NOMO-1 treated with dmso at 0.1 percent for 144 hours (cell line): ENCODE measurements at regions not wholly inside any gene's neighbourhood (a gene's known extent, or its start where the extent isn't known, plus 50 kb on each side); places are given as distances from the start of the nearest gene placed in this dataset.
"Not testable (repeated sequence)": the region's sequence is repeated elsewhere in the genome, so short reads cannot be mapped to it uniquely, and the experiment has no call there.

ENCODE experiments used
- DNase-seq: peaks from one replicate; lab custom pipeline; 2025; ENCODE audit not compliant: unreplicated experiment; lab: John Stamatoyannopoulos, UW

DNA sequence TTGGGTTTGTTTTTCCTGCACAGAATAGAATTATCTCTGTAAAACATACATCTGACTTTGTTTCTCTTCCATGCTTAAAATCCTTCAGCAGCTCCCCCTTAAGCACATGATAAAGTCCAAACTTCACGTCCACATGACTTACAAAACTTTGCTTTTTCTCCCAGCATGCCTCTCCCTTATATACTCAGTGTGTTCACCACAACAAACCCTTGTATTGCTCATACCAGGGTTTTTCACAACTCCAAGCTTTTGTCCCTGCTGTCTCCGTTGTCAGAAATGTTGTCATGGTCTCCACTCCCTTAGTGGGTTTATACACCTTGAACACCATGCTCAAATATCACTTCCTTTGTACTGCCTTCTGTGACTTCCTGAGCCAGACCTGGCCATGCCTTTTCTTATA is 91.1 kb upstream of the MITF start:
- DNase-seq = no peak

DNA sequence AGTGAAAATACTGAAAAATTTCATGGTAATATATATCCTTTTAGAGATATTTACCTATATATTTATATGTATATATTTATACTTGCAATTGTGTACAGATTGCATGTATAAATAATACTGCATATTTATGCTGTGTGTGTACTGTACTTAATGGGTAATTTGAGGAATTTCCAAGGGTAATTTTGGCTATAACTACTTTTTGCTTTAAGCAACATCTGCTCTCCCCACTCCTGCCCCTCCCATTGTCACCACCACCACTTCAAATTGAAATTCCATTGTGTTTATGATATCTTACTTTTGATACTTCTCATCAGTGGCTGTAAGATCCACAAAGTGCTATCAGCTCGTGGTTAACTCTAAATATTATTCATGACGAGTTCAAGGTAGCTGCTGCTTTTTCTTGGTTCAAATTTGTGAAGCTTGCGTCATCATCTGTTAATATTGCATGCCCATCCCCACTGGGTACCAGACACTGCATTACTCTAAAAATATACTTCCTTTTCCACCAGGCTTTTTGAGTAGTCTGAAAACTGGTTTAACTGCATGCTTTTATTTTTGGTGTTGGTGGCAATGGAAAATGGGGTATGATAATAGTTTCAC is 91.7 kb upstream of the MITF start:
- DNase-seq = peak; percentile 33

DNA sequence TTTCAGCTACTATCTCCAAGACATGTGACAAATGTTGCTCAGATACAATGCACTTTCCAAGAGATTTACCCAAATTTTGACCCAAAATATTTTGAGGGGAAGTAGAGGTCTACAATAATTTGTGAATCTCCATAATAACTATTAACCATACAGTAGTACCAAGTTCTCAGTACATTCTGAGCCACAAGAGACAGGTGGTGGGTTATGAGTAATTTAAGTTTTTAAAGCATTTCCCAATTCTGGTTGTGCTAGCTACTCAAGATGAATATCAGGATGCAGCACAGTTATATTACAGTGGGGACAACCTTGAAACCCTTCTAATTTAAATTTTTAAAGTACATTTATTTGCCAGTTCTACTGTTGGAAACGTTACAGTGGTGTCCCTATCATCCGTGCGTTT is 92.2 kb upstream of the MITF start:
- no peak for DNase-seq

DNA sequence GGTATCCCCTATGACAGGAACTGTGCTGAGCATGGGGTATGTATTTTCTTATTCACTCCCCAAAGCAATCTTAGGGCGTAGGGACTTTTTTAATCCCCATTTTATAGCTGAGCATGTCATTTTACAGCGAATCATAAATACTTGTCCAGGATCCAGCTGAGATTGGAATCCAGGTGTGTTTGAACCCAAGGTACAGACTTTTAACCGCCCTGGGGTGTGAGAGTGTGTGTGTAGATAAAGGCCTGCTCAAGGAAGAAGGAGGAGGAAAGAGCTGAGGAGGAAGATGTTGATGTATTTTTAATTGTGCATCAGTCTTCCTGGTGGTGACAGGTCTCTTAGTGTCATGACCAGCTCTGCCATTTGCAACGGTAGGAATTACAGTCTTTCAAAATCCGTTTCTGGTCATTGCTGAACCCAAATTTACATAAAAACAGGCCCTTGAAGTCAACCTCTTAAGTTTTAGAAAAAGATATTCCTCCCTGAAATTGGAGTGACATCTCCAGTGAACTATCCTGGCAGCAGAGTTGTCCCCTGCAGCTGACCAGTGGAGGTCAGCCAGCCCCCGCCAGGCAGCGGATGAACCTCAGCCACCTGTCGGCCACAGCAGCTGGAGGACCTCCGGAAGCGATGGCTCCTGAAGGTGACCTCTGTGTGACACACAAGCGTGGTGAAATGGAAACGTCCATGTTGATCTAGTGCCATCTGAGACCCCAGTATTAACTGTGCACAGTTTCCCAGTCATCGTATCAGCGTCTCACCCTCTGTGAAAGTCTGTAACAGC is 92.8 kb upstream of the MITF start:
- DNase-seq = no peak

DNA sequence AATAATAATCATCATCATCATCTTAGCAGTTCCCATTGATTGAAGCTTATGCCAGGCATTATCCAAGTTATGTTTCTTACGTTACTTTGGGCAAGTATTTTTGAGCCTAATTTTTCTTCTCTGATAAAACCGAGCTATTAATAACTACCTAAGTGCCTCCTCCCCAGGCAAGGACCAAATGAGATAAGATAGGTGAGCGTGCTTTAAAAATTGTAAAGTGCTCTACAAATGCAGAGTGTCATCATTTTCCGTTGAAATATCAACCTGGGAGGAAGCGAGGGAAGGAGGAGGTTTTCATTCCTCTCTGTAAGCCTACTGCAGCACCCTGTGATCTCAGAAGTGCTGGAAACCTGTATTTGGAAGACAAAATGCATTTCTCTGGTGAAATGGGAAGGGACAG is 96.7 kb upstream of the MITF start:
- no peak for DNase-seq

DNA sequence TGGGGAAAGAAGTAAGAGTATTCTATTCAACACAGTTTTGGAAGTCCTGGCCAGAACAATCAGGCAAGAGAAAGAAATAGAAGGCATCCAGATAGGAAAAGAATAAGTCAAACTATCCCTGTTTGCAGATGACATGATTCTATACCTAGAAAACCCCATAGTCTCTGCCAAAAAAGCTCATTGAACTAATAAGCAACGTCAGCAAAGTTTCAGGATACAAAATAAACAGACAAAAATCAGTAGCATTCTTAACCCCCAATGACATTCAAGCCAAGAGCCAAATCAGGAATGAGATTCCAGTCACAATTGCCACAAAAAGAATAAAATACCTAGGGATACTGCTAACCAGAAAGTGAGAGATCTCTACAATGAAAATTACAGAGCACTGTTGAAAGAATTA is 99.4 kb upstream of the MITF start:
- DNase-seq = no peak

DNA sequence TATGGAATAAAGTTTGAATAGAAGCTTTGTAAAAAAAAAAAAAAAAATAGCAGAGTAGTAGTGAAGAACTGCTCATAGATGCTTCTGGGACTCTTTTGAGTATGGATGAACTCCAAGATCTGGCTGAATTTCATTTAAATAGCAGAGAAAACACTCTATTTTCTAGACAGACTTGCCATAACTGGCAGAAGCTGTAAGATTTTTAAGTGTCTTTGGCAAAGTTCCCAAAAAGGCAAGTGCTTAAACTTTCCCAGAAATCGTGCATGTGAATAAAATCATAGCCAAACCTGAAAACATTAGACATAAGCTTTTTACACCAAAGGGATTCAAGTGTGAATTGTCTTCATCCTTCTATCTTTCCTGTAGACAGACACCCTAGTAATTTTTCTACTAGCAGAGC is 110.3 kb upstream of the MITF start:
- no peak for DNase-seq

DNA sequence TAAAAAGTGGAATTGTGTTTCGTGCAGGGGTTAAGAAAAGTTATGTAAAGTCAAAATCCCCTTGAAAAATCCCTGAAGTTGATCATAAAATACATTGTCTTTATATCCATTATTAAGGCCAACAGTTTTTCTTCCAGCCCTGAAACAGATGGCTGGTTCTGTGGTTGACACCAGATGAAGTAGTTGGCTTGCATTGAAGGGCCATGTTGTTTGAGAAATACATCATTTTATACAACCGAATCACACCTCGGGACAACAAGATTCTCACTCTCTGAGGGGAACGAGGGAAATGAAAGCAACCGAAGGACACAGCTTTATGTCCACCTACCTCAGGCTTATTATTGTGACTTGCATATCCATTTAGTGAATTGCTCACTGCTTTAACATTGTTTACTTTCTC is 126.0 kb upstream of the MITF start:
- no peak for DNase-seq

DNA sequence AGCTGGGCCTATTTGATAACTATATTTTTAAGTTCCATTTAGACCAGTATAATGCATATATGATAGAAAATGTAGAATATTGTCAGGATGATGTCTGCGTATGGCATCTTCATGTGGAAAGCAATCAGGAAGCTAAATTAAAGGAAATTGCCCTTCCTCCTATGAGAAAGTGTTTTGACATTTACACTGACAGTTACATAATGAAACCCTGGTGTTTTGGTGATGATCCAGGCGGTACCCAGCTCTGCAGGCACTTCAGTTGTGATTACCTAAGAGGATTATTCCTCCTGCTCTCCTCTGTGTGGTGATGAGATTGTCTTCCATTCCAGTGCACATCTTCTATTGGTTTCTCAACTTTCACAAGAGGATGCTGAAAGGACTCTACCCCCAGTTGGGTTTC is 126.5 kb upstream of the MITF start:
- no peak for DNase-seq

DNA sequence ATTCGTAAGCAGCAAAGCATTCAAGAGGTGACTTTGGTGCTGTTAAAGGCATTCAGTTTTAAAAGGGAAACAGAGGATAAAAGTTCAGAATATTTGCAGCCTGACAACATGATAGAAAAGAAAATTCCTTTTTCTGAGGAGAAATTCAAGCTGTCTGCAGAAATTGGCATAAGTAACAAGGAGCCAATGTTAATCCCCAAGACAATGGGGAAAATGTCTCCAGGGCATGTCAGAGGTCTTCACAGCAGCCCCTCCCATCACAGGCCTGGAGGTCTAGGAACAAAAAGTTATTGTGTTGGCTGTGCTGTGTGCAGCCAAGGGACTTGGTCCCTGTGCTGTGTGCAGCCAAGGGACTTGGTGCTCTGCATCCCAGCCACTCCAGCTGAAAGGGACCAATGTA is 129.7 kb upstream of the MITF start:
- DNase-seq = not testable (repeated sequence)

DNA sequence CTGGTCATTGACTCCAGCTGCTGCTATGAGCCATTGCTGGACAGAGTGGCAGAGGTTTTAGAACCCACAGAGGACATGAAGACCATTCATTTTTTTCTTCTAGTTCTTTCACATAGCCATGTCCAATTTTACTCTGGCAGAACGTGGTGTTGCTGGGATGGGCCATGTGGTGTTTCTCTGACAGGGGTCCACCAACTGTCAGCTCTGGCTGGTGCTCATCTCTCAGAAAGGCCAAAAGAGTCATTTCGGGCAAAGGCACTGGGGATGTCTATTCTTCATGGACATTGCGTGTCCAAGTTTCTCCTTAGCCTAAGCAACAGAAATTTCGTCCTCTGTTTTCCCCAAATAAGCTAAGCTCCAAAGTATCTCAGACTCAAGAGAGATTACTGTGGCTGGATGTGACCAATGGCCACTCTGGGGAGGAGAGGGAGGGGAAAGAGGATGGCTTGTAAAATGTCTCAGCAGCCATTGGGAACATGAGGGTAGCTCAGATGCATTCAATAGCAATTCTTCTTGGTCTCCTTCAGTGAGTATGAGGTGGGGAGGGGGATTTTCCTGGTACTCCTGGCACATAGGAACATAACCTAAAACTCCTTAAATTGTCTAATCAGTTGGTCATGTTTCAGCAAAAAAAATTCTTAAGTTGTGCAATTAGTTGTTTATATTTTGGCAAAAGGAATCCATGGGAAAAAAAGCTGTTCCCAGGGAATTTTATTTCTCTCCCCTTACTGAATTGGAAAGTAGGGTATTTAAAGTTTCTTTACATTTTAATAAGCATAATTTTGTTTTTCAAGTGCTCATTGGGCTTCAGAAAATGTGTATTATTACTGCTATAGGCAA is 131.6 kb upstream of the MITF start:
- DNase-seq = no peak

DNA sequence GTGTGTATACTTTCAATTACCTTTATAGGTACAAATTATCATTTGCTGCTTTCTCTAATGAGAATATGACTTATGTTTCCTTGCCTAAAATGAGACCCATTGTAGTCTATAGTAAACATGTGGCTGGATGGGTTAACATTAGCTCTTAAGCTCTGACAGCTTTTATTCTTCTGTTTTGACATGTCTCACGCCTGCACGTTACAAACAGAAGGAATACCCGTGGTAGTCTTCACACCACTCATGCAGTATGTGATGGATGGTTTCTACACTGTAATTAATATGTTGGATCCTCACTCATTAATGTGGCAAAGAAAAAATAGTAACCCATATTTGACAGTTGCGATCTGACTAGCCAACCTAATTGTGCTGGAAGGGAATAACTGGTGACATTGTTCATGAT is 133.4 kb upstream of the MITF start:
- no peak for DNase-seq

DNA sequence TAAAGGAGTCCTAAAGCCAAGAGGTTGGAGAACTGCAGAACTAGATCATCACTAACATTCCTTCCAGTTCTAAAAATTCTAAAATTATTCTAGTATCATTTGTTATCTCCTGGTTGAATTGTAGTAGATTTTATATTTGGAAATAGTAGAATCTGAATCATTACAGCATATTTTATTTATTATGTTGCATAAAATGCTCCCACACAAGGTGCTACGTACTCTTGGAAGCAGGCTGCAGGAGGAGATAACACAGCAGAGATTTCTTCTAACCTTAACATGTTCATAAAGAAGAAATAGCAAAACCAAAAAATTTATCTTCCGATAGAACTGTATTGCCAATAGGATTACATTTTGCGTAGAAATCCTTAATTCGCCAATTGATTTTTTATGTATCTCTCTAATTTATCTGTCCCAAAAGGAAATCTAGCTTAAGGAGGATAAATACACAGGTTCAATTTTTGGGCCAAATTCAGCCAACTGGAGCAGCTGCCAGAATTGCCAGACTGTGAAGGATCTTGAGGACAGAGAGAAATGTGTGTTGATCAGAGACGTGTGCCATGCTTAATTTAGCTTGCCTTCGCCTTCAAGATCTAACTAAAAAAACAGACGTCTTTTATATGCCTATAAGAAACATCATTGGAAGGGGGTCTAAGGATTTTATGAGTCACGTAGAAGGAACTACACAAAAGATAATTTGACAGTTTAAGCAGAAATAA is 134.4 kb upstream of the MITF start:
- DNase-seq = no peak

DNA sequence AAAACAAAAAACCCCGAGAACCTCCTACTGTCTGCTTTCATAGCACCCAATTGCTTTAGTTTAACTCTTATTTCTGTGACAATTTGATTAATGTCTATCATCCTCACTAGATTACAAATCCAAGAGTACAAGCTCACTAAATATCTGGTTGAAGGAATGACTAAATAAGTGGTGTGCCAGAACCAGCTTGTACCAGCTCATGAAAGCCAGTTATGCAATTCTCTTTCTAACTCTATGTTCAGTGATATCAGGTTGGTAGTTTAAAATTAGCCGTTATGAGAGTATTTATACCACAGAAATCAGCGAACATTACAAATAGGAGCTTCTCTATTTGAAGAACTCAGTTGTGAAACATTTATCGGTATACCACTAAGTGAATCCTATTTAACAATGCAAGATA is 137.2 kb upstream of the MITF start:
- DNase-seq = no peak

DNA sequence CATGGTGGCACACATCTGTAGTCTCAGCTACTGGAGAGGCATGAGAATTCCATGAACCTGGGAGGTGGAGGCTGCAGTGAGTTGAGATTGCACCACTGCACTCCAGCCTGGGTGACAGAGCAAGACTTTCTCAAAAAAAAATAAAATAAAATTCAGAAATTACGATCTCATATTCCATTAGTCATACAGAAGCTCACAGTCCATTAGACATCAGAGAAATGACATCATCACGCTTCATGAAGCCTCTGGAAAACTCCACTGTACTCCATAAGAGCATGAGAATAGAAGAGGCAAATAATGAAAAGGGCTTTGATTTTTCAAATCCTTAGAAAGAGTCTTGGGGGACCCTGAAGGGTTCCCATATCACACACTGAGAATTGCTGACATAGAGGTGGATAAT is 145.0 kb upstream of the MITF start:
- DNase-seq = no peak

DNA sequence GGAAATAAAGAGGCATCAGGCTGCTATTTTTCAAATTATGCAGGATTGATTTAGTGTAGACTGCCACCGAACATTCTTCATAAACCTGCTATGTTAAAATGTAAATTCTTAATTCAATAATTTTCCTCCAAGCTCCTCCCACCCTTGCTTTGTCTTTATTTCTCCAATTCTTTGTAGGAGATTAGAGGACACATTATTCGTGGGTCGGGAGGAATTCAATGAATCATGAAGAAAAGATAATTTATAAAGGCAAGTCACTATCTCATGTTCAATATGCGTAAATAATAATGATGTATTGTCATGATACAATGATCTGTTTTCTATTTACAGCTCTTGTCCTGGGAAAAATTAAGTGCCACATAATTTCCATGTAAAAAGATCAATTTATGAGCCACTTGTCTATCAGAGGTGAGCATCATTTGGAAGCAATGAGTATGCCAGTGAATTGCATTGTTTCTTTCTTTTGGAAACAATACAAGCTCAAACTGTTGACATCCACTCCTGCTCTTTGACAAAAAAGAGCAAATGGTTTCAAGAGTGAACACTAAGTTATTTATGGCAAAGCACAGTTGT is 148.0 kb upstream of the MITF start:
- no peak for DNase-seq

DNA sequence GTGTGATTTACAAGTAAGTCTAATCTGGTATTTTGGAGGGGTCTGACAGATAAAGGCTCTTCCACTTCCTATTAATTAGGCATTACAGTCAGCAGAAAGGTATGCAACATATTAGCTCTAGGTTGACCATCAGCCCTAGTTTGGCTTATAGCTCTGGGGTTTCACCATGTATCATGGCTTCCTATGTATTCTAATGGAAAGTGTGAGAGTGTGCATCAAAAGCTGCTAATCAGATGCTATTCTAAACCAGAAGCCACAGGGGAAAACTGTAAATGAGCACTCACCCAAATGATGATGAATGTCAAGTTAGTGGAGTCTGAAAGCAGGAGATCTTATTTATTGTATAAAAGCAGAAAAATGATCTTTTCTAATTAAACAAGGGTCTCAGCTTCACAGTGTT is 149.2 kb upstream of the MITF start:
- no peak for DNase-seq

DNA sequence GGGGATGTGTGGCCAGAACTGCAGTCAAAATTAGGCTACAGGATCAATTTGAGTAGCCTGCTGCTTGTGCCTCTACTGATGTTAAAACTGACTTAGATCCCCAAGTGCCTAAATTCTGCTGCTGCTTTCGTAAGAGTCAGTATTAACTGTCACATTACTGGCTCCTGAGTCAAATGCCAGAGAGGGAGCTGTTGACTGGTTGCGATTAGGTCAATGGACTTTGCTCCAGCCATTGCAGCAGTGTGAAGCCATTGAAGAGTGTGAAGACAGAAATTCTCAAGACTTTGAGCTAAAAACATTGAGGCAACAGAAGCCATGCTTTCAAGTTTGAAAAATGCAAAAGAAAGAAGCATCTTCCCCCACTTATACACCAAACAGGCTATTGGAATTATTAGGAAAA is 151.1 kb upstream of the MITF start:
- no peak for DNase-seq

DNA sequence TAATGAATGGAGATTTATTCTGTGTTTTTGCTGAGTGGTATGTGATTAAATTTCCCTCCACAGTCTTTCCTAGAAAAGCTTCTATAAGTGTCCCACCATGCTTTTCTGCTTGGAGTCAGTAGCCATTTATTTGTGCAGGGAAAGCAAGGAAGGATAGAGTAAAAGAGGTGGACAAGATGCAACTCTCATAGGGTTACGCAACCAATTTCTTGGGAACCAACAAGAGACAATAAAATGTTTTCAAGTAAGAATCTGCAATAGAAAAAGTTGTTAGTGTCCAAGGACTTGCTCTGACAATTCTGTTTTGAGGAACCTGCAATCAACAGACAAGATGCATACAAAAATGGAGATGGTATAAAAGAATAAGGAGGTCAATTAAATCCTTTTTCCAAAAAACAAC is 153.8 kb upstream of the MITF start:
- DNase-seq = no peak

DNA sequence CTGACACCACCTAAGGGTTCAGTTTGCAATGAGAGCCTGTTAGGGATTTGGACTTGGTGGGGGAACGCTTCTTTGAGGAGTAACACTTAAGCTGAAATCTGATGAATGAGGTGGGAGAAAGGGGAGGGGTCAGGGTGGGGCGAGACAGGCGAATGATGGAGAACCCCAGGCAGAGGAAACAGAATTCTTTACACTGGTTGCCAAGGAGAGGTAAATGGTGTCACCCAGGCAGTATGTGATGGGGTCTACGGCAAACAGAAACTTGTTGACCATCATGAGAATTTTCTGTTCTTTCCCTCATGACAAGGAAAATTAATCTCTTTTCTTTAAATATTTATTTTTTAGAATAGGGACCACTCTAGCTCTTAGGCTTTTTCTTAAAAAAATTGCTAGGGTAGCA is 157.2 kb upstream of the MITF start:
- DNase-seq = no peak
